NAMALWA (cell line): ENCODE measurements at regions not wholly inside any gene's neighbourhood (a gene's known extent, or its start where the extent isn't known, plus 50 kb on each side); places are given as distances from the start of the nearest gene placed in this dataset.
"Not testable (repeated sequence)": the region's sequence is repeated elsewhere in the genome, so short reads cannot be mapped to it uniquely, and the experiment has no call there.

Experiments used
- DNase-seq: peaks from one replicate; pipeline ENCODE4 v3.0.0-alpha.2; 2015; ENCODE audit warnings: low spot score

DNA sequence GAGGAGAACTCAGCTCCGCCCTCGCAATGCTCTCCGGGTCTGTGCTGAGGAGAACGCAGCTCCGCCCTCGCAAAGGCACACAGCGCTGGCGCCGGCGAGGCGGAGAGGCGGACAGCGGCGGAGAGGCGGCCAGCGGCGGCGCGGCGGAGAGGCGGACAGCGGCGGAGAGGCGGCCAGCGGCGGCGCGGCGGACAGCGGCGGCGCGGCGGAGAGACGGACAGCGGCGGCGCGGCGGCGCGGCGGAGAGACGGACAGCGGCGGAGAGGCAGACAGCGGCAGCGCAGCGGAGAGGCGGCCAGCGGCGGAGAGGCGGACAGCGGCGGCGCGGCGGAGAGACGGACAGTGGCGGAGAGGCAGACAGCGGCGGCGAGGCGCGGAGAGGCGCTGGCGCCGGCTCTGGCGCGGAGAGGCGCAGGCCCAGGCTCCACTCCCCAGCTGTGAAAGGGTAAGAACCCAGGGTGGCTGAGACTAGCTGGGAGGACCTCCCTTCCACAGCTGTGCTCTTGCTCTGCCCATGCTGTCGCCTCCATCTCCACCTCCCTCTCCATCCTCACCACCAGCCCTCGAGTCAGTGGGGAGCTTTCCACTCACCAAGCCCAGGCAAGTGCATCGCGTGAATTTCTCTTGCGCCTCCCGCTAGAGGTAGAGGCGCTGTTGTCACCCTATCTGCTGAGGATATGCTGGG lies 2879.9 kb downstream of the RPIA start:
- not testable (repeated sequence) for DNase-seq

DNA sequence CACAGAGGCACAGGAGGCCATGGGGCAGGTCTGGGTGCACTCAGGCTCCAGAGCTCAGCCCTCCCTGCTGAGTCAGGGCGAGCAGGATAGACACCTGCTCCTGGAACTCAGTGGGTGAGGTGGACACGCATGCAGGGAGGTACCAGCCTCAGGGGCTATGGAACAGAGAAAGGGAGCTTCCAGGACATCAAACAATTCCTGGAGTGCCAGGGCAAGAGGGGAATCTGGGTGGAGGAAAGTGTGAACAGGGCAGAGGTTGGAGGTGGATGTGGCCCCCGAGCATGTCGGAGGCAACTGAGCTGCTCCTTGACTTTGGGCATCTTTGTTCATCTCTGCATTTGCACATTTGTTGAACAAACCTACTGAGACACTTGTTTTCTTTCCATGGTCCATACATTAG lies 2881.5 kb downstream of the RPIA start:
- DNase-seq, result not testable (repeated sequence)

DNA sequence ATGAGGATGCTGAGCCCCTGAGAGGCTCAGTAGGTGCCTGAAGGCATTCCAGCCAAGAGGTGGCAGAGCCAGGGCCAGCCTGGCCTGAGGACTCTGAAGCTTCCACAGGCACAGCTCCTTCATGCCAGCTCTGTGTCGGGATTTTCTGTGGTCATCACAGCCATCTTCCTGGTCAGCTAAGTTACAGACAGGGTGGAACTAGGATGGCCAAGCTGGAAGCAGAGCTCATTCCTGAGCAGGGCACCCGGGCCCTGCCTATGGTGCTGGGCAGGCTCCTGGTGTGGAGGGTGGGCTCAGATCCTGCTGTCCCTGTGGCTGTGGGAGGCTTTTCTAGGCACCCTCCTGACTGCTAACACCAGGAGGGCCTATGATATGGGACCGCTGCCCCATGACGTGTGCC lies 2882.3 kb downstream of the RPIA start:
- not testable (repeated sequence) for DNase-seq

DNA sequence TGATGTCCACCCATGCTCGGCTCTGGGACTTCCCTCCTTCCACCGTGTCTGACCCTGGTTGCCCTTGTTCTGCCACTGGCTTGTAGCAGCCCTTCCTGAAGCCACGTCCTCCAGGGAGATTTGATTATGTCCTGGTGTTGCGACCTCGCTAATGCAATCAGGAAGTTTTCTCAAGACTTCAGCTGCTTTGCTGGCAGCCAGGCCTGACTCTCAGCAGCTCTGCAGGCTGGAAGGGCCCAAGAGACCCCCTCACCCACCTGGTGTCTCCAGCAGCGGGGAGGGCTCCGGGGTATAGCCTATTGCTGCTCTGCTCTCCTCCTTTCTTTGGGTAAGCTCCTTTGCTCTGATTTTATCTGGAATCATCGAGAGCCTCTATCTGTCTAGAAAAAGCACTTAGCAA lies 2882.8 kb downstream of the RPIA start:
- not testable (repeated sequence) for DNase-seq

DNA sequence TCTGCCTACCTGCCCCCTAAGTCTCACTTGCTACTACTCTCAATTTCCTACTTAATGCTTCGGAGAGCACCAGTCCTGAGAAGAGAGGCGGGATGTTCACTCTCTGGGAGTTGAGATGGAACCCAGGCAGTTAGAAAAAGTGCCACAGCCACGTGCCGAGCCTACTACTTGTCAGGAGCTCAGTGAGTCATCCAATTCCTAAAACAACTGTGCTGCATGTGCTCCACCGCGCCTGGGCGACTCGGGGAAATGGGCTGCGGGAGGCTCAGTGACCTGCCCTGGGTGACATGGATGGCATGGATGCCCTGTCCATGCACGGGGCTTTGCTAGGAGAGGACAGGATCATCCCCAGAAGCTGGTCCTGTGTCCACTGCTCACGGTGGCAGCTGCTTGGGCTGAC lies 2884.2 kb downstream of the RPIA start:
- DNase-seq, result not testable (repeated sequence)

DNA sequence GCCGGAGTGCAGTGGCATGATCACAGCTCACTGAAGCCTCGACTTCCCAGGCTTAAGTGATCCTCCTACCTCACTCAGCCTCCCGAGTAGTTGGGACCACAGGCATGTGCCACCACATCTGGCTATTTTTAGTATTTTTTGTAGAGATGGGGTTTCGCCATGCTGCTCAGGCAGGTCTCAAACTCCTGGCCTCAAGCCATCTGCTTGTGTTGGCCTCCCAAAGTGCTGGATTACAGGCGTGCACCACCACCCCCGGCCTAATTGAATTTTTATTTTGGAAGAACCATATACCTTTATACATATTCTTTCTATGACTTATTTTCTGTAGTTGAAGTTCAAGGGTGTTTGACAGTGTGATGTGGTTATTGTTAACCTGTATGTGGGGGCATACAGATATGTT lies 2885.9 kb downstream of the RPIA start:
- not testable (repeated sequence) for DNase-seq

DNA sequence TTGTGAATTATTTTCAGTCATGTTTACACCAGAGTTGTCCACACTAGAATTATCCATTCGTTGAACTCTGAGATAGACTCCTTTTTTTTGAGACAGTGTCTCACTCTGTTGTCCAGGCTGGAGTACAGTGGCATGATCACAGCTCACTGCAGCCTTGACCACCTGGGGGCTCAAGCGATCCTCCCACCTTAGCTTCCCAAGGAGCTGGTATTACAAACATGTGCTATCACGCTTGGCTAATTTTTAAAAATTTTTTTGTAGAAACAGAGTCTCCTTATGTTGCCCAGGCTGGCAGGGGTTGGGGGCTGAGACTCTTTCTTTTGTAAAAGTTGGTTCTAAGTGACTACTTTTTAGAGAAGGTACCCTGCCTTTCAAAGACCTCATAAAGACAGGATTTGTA lies 2887.2 kb downstream of the RPIA start:
- not testable (repeated sequence) for DNase-seq

DNA sequence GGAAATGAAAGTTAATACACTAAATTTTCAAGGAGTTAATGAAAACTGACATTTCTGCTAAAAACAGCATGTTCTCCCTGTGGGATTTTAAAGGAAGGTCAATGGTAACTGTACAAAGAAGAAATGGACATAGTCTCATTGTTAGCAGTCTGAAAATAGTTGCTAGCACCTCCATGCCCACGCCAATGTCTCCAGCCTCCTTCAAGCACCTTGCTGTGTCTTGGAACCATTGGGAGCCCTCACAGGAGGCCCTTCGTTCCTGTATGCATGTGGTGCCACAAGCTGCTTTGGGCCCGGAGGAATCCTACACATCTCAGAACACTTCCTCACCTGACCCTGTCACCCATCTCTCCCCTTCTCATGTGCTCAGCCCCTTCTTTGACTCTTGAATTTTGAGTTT lies 2888.1 kb downstream of the RPIA start:
- DNase-seq, result not testable (repeated sequence)

DNA sequence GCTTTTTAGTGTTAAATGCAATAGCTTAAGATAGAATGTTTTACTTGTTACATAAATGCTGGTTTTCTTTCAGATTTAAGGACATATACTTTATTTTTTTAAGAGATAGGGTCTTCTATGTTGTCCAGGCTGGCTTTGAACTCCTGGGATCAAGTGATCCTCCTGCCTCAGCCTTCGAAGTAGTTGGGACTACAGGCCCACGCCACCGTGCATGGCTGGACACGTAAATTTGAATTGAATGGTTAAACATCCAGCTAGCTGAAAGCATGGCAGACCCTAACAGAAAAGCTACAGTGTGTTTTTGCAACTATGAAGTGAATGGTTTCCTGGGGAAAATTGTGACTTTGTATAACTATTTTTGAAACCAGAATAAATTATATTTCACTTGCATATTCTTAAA lies 2888.6 kb downstream of the RPIA start:
- DNase-seq, result not testable (repeated sequence)

DNA sequence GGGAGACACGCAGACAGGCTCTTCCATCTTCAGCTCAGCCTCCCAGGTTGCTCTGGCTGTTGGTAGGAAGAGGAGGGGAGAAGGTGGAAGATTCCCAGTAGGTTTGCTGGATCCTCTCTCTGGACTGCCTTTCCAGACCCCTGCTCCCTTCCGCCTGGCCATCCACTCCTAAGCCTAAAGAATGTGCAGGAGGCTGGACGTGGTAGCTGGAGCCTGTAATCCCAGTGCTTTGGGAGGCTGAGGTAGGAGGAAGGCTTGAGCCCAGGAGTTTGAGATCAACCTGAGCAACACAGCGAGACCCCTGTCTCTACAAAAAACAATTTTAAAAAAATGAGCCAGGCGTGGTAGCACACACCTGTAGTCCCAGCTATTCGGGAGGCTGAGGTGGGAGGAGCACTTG lies 2895.6 kb downstream of the RPIA start:
- not testable (repeated sequence) for DNase-seq

DNA sequence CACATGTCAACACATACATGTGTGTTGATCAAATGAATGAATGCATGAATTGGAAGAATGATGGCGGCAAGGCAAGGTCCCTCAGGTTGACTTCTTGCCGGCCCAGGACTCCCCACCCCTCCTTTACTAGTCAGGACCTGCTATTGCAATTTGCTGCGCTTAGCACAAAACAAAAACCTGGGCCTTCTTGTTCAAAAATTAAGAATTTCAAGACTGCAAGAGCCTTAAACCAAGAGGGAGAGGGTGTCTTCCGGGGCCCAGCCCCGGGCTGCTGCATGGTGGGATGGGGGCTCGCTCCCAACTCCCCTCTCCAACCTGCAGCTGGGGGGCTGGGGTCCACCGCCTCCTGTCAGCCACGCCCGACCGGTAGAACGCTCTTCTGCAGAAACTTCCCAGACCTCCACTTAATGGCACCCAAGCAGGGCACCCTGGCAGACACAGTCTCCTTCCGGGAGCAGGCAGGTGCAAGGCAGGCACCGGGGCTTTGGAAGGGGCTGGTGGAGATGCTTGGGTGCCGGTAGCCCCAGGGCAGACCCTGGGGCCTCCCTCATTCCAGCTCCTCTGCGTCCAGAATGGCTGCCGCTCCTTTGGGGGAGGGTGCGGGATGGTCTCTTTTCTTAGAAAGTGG lies 2896.5 kb downstream of the RPIA start:
- not testable (repeated sequence) for DNase-seq

DNA sequence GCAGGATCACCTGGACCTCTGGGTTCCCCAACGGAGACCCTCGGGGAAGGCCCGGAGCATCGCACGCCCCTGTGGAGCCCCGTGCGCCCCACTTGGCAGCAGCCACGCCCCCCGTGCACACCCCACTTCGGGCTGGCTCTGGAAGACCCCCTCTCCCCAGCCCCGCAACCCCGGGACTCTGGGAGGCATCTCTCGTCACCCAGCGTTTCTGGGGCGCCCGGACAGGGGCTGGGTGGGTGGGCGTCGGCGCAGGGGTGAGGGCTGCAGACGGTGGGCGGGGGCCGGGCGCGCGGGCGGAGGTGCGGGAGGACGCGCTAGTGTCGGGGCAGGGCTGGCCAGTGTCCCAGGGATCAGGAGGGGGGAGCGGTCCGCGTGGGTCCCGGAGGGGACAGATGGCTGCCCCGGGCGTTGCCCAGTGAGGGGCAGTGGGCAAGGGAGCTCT lies 2897.3 kb downstream of the RPIA start:
- DNase-seq, result not testable (repeated sequence)

DNA sequence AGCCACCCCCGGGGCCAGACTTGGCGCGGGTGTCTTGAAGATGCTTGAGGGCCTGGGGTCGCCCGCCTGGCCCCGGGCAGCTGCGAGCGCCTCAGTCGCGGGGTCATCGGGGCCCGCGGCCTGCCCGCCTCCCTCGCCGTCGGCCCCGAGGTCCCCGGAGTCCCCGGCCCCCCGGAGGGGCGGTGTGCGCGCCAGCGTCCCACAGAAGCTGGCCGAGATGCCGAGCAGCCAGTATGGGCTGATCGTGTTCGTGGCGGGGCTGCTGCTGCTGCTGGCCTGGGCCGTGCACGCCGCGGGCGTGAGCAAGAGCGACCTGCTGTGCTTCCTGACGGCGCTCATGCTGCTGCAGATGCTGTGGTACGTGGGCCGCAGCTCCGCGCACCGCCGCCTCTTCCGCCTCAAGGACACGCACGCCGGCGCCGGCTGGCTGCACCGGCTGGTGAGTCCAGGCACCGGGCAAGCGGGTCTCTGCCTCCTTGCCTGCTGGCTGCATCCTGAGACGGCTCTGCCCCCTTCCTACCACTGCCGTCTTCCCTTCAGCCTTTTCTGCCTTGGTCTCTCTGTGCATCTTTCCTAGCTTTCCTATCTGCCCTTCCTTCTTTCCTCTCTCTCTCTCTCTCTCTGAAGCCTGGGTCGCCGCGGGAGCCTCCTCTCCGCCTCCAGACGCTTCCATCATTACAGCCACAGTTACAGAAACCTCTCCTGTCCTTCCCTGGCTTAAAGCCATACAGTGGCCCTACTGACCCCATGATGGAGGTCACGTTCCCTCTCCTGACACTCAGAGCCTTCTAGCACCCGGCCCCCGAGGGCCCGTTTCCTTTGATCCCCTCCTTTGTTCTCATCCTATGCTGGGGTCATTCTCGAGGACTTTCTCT lies 2898.2 kb downstream of the RPIA start:
- not testable (repeated sequence) for DNase-seq

DNA sequence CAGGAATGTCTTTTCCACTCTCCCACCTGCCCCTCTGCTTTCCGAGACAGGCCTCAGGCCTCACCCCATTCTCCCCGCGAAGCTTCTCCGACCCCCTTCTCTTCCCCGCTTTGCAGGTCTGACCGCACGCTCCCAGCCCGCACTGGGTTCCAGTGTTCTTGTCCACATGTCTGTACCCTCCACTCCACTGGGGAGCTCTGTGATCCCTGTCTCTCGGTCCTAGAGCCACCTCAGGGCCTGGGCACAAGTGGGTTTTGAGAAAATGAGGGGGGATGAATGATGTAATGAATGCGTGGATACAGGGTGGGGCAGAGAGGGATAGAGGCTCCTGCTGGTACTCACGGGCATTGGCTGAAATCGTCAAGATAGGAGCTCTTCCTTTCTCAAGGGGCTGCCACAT lies 2898.9 kb downstream of the RPIA start:
- not testable (repeated sequence) for DNase-seq

DNA sequence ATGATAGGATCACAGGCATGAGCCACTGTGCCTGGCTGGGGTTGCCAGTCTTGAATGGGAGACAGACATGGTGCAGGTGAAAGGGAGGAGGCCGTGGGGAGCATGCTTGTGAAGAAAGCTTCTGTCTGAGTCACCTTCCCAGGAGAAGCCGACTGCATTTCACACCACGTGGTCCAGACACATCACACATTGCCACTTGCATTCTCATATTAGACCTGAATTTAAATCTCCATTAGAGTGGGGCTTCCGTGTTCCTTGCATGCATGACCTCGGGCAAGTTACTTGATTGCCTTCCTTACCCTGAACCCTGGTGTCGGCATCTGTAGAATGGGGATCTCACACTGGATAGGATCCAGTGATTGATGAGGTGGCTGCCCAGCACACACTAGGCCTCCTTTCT lies 2899.6 kb downstream of the RPIA start:
- DNase-seq, result not testable (repeated sequence)

DNA sequence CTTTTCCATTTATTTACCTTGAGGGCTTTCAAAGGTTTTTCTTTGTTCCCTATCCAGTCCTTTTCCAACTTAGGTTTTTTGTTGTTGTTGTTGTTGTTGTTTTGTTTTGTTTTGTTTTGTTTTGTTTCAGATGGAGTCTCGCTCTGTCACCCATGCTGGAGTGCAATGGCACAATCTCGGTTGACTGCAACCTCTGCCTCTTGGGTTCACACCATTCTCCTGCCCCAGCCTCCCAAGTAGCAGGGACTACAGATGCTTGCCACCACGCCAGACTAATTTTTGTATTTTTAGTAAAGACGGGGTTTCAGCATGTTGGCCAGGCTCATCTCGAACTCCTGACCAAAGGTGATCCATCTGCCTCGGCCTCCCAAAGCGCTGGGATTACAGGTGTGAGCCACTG lies 2906.0 kb downstream of the RPIA start:
- DNase-seq, result not testable (repeated sequence)

DNA sequence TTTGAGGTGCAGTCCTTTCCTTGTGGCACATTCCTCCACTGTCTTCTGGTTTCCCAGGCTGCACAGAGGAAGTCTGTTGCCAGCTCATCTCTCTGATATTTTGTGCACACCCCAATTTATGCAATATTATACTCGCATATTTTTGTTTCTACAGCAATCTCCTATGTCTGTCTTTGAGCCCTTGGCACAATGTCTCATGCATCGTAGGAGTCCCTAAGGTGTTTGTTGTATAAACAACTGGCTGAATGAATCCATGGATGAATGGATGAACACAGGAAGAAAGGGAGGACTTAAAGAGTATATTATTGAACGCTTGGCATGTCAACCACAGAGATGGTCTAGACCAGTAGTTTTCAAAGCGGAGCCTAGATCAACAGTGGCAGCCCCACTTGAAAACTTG lies 2907.0 kb downstream of the RPIA start:
- not testable (repeated sequence) for DNase-seq

DNA sequence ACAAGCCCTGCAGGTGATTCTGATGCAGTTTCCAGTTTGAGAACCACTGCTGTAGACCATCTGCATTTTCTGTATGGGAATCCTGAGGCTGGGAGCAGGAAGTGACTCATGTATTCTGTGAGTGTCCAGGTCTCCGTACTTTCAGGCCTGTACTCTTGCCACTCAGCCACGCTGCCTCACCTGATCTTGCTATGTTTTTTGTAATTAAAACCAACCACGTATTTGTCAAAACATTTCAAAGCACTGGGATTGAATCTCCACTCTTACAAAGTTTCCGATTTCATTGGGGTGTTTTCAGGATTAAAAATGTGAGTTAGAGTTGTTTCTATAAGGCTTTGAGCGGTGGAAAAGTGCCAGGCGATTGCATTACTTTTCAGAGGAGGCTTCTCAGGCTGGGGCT lies 2907.5 kb downstream of the RPIA start:
- DNase-seq, result not testable (repeated sequence)

DNA sequence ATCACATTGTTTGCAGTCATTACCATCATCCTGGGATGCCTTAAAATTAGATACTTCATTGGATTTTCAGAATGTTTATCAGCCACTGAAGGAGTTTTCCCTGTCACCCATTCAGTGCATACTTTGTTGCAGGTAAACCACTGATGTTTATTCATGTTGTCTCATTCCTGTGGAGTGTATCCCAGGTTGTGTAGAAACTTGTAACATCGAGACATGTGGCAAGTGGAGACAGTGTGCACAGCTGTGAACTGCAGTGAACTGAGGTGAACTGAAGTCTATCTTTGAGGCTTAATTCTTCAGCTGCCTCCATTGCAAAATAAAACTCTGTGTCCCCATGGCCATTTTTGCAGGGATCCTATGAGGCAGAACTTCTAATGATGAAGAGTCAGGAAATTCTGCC lies 2911.4 kb downstream of the RPIA start:
- DNase-seq, result not testable (repeated sequence)

DNA sequence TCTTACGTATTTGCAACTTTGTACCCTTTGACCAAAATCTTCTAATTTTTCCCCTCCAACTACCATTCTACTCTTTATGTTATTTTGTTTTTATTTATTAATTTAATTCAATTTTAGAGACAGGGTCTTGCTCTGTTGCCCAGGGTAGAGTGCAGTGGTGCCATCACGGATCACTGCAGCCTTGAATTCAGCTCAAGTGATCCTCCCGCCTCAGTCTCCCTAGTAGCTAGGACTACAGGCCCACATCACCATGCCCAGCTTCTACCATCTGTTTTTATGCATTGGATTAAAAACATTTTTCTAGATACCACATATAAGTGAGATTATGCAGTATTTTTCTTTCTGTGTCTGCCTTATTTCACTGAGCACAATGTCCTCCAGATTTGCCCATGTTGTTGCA lies 2912.5 kb downstream of the RPIA start:
- not testable (repeated sequence) for DNase-seq

DNA sequence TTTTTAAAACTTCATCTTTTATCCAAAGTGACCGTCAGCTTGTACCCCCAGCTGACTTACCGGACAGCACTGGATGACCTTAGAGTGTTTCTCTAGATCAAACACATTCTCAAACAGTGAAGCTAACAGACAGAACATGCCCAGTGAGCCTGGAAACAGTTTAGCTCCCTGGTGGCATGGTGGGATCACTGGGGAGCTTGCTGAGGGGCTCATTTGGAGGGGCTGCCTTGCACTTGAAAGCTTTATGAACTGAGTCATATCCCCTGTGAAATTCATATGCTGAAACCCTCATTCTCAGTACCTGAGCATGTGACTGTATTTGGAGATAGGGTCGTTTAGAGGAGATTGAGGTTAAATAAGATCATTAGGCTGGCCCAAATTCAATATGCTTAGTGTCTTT lies 2913.2 kb downstream of the RPIA start:
- DNase-seq, result not testable (repeated sequence)

DNA sequence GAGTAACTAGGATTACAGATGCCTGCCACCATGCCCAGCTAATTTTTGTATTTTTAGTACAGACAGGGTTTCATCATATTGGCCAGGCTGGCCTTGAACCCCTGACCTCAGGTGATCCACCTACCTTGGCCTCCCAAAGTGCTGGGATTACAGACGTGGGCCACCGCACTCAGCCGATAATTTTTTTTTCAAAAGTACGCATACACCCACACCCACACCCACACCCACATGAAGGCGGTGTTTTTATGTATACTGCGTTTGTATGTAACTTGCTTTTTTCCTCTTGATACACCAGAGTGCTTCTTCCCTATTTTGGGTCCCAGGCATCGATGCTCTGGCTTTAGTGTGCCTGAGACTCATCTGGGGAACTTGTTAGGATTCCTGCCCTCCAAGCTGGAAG lies 2932.3 kb downstream of the RPIA start:
- DNase-seq, result not testable (repeated sequence)

DNA sequence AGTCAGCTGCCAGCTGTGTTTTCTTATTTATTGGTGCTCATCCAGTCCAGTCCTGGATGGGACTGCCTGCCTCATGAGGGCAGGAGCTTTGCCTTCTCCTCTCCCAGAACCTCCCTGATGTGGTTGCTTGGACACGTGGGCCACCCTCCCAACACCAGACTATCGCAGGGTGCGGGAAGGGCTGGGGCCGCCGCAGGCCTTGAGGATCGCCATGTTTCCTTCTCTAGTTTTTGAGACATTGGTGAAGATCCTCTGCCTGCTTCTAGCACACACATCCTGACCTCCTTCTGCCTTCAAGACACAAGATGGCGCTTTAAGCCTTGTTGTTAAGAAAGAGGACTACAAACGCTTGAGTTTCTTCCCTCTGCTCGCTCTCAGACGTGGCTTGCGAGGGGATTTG lies 2937.0 kb downstream of the RPIA start:
- not testable (repeated sequence) for DNase-seq
